Parathyroid adenoma (tissue), 2 donors: ENCODE measurements at regions not wholly inside any gene's neighbourhood (a gene's known extent, or its start where the extent isn't known, plus 50 kb on each side); places are given as distances from the start of the nearest gene placed in this dataset.

Source experiments
- H2AFZ ChIP-seq: fragments of 300-600 bp; sonication (generic); one replicate; pipeline ENCODE4 v1.7.0; 2017; ENCODE audit warnings: antibody characterized with exemption, mild to moderate bottlenecking
- H3K27ac ChIP-seq: fragments of 300-600 bp; sonication (generic); one replicate; pipeline ENCODE4 v1.7.0; 2017
- H3K27me3 ChIP-seq: fragments of 300-600 bp; sonication (generic); one replicate; pipeline ENCODE4 v1.7.0; 2017; ENCODE audit warnings: low read length; ENCODE audit not compliant: control insufficient read depth, insufficient read depth
- H3K36me3 ChIP-seq: fragments of 300-600 bp; sonication (generic); one replicate; pipeline ENCODE4 v1.7.0; 2017; ENCODE audit warnings: low read length; ENCODE audit not compliant: control insufficient read depth, insufficient read depth
- H3K4me1 ChIP-seq: fragments of 300-600 bp; sonication (generic); one replicate; pipeline ENCODE4 v1.7.0; 2017; ENCODE audit warnings: control low read depth
- H3K4me2 ChIP-seq: fragments of 300-600 bp; sonication (generic); one replicate; pipeline ENCODE4 v1.7.0; 2017; ENCODE audit warnings: low read length
- H3K4me3 ChIP-seq: fragments of 300-600 bp; sonication (generic); one replicate; pipeline ENCODE4 v1.7.0; 2017; ENCODE audit warnings: low read depth, low read length
- H3K79me2 ChIP-seq: fragments of 300-600 bp; sonication (generic); one replicate; pipeline ENCODE4 v1.7.0; 2017; ENCODE audit warnings: control low read depth
- H3K9ac ChIP-seq: fragments of 300-600 bp; sonication (generic); one replicate; pipeline ENCODE4 v1.7.0; 2017; ENCODE audit warnings: mild to moderate bottlenecking
- H3K9me3 ChIP-seq: fragments of 300-600 bp; sonication (generic); one replicate; pipeline ENCODE4 v1.7.0; 2017; ENCODE audit warnings: low read length; ENCODE audit not compliant: control insufficient read depth
- TF ChIP-seq, protein P1 (sequence below): fragments of 300-600 bp; sonication (generic); IDR thresholded peaks from one replicate; pipeline ENCODE4 v1.7.0; 2017; ENCODE audit warnings: antibody characterized with exemption, mild to moderate bottlenecking
- donor health status: primary hyperparathyroidism.

DNA sequence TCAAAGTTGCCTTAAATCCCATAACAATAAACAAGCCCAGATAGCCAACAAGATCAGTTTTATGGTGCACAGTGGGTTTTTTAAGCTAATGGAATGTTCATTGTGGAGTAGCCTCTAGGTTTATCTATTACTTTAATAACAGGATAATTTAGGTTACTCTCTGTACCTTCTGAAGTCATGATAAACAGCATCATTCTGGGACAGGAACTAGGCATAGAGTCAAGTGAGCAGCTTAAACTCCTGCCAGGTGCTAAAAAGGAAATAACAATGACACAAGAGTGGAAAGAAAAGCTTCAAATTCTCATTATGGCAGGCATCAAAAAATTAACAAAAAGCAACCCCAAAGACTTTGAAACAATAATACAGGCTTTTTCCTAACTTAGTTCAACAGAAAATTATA is 228.8 kb downstream of the HACE1 start:
- Histone ChIP-seq H3K4me2 (no peak overlapping the region), H3K4me1 (no peaks in the 10 kb centered on the region), H3K27ac (no peak overlapping the region), H3K4me3 (no peak overlapping the region), H3K79me2 (no peaks in the 10 kb centered on the region), H3K9me3 (no peaks in the 10 kb centered on the region), H3K36me3 (no peaks in the 10 kb centered on the region), H3K9ac (no peak overlapping the region), H2AFZ (no peak overlapping the region), H3K27me3 (no peaks in the 10 kb centered on the region)
- TF ChIP-seq, protein P1, sequence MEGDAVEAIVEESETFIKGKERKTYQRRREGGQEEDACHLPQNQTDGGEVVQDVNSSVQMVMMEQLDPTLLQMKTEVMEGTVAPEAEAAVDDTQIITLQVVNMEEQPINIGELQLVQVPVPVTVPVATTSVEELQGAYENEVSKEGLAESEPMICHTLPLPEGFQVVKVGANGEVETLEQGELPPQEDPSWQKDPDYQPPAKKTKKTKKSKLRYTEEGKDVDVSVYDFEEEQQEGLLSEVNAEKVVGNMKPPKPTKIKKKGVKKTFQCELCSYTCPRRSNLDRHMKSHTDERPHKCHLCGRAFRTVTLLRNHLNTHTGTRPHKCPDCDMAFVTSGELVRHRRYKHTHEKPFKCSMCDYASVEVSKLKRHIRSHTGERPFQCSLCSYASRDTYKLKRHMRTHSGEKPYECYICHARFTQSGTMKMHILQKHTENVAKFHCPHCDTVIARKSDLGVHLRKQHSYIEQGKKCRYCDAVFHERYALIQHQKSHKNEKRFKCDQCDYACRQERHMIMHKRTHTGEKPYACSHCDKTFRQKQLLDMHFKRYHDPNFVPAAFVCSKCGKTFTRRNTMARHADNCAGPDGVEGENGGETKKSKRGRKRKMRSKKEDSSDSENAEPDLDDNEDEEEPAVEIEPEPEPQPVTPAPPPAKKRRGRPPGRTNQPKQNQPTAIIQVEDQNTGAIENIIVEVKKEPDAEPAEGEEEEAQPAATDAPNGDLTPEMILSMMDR = no peak

DNA sequence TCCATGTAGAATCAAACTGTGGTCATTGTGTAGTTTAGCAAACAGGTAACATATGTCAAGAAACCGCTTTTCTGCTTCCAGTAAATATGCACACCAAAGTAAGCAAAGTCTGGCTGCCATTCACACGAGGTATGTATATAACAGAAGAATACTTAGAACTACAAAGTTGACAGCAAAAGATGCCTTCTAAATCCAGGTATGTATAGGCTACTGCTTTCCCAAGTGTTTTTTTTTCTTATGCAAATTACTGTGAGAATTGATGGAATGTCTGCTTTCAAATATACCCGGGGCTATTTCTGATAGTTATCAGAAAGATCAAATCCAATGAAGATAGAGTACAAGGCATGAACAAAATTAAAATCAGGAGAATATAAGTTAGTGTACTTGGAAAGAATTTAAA is 229.2 kb downstream of the HACE1 start:
- TF ChIP-seq, protein P1 = no peak
- Histone ChIP-seq H3K4me2 (no peak overlapping the region), H3K9ac (no peak overlapping the region), H3K27ac (no peak overlapping the region), H3K4me3 (no peak overlapping the region), H3K27me3 (no peaks in the 10 kb centered on the region), H3K36me3 (no peaks in the 10 kb centered on the region), H3K4me1 (no peaks in the 10 kb centered on the region), H3K9me3 (no peaks in the 10 kb centered on the region), H2AFZ (no peak overlapping the region), H3K79me2 (no peaks in the 10 kb centered on the region)

DNA sequence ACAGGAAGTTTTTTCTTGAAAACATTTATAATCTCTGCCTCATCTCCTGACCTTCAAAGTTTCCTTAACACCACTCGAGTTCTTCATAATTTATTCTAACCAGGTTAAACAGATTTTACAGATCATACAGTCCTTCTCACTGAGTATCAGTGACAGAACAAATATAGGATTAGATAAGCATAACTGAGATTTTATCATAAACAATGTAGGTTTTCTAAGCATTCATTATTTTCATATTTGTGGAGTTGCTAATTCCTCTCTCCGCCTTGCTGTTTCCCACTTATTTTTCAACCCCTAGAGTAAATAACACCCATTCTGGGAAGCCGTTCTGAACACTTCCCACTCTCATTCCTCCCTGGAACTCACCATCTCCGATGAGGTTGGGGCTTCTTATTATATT is 229.9 kb downstream of the HACE1 start:
- H3K27ac ChIP-seq = no peak overlapping the region
- TF ChIP-seq, protein P1 = no peak

DNA sequence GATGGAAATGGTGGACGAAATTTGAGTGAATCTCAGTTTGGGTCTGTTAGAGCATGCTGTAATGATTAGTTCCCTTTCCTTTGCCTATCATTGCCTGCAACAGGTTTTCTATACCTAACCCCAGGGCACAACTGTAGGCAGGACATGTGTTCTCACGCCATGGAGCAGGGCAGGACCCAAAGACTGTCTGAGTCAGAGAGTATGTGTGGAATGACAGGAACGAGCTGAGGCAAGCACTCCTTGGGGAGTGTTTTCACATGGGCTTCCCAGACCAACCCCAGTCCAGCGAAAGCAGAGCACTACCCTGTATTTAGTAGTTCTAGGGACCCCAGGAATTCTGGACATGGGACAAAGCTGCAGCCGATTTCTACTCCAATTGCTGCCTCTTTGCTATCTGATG is 234.2 kb downstream of the HACE1 start:
- Histone ChIP-seq H3K27me3 (no peaks in the 10 kb centered on the region), H3K27ac (no peak overlapping the region), H3K9me3 (no peaks in the 10 kb centered on the region), H2AFZ (no peak overlapping the region), H3K79me2 (no peaks in the 10 kb centered on the region), H3K36me3 (no peaks in the 10 kb centered on the region), H3K4me3 (no peak overlapping the region), H3K9ac (no peak overlapping the region), H3K4me2 (no peak overlapping the region), H3K4me1 (no peaks in the 10 kb centered on the region)
- TF ChIP-seq, protein P1 = no peak

More for the DNA sequence above, 229.9 kb downstream of the HACE1 start:
- H3K4me1 ChIP-seq = no peaks in the 10 kb centered on the region
- H2AFZ ChIP-seq = no peak overlapping the region
- H3K9ac ChIP-seq = no peak overlapping the region
- H3K4me2 ChIP-seq = no peak overlapping the region
- no peaks in the 10 kb centered on the region for H3K79me2 ChIP-seq
- H3K9me3 ChIP-seq = no peaks in the 10 kb centered on the region
- no peaks in the 10 kb centered on the region for H3K36me3 ChIP-seq
- no peak overlapping the region for H3K4me3 ChIP-seq
- no peaks in the 10 kb centered on the region for H3K27me3 ChIP-seq

DNA sequence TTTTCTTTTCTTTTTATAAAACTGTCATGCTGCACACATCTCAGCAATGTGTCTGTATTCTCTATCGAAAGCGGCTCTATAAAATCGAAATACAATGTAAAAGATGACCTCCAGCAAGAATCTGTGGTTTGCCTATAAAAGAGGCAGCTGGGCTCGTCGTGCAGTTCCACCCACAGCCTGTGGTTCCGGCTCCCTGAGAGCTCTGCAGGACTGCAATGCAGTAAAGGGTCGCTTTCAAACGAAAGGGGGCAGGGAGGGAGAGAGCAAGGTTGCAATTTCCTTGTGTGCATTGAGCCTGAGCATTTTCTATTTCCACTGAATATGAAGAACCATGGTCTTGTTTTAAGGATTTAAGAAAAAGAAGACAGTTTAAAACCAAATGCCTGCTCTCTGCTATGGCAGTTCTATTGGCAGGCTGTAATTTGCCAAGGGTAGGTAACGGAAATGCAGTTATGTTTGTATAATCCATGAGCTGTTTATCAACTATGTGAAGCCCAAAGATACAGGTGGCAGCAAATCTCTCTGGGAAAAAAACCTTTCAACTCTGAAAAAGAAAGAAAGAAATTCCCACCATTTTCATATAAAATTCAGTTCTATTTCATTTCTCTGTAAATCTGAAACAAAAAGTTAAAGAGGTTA is 236.5 kb downstream of the HACE1 start:
- TF ChIP-seq, protein P1 = no peak
- Histone ChIP-seq H3K4me3 (no peak overlapping the region), H3K79me2 (no peaks in the 10 kb centered on the region), H2AFZ (no peak overlapping the region), H3K9ac (no peak overlapping the region), H3K27ac (no peak overlapping the region), H3K27me3 (no peaks in the 10 kb centered on the region), H3K4me1 (no peaks in the 10 kb centered on the region), H3K4me2 (no peak overlapping the region), H3K36me3 (no peaks in the 10 kb centered on the region), H3K9me3 (no peaks in the 10 kb centered on the region)
